Gastroesophageal sphincter (tissue), 3 donors: ENCODE measurements at regions not wholly inside any gene's neighbourhood (a gene's known extent, or its start where the extent isn't known, plus 50 kb on each side); places are given as distances from the start of the nearest gene placed in this dataset.

Source experiments
- CTCF ChIP-seq, 4 experiments: fragments of 200-600 bp in 2 of 4; fragments of 450-650 bp in 2 of 4; sonication (generic) in 1 of 4; IDR thresholded peaks; one replicate each; pipeline ENCODE4 v1.5.1; 2017 to 2019; ENCODE audit warnings: antibody characterized with exemption in 4 of 4, mild to moderate bottlenecking in 2 of 4, moderate library complexity in 2 of 4
- POLR2A ChIP-seq, 2 donors: fragments of 450-650 bp; IDR thresholded peaks; one replicate each; pipeline ENCODE4 v1.6.1; 2017; ENCODE audit warnings: antibody characterized with exemption in 2 of 2, mild to moderate bottlenecking in 2 of 2, moderate library complexity in 1 of 2

- TF ChIP-seq CTCF (IDR thresholded peaks at IDR 0.05) (no peak), POLR2A (IDR thresholded peaks at IDR 0.05) (no peak)
Measured at GRCh38 chr11:105274631-105275030, 135.1 kb upstream of the CARD18 start.
